DND-41 (cell line): ENCODE measurements at regions not wholly inside any gene's neighbourhood (a gene's known extent, or its start where the extent isn't known, plus 50 kb on each side); places are given as distances from the start of the nearest gene placed in this dataset.

ENCODE experiments used
- ATAC-seq: fragments of 200-7000 bp; cut with Tn5 transposase; 3 replicates; pipeline ENCODE4 v1.9.1; 2021; ENCODE audit warnings: low read depth; ENCODE audit not compliant: insufficient read depth
- DNase-seq: peaks from one replicate; pipeline ENCODE4 v3.0.0-alpha.2; 2020
- H2AFZ ChIP-seq: 2 replicates; pipeline ENCODE4 v1.6.0; 2012; ENCODE audit warnings: low read depth, low read length
- H3K27ac ChIP-seq: 2 replicates; pipeline ENCODE4 v1.5.1; 2012; ENCODE audit warnings: low read length, inconsistent platforms
- H3K27me3 ChIP-seq: fragments of 200-600 bp; sonication (generic); 2 replicates; pipeline ENCODE4 v1.6.0; 2012; ENCODE audit warnings: low read length, mild to moderate bottlenecking, inconsistent platforms; ENCODE audit not compliant: insufficient read depth, poor library complexity
- H3K36me3 ChIP-seq: 2 replicates; pipeline ENCODE4 v1.5.1; 2012; ENCODE audit warnings: low read length, inconsistent platforms; ENCODE audit not compliant: insufficient read depth
- H3K4me1 ChIP-seq: 2 replicates; pipeline ENCODE4 v1.5.1; 2012; ENCODE audit warnings: mild to moderate bottlenecking, low read length; ENCODE audit not compliant: insufficient read depth
- H3K4me2 ChIP-seq: 2 replicates; pipeline ENCODE4 v1.6.0; 2012; ENCODE audit warnings: mild to moderate bottlenecking, moderate library complexity, low read length, inconsistent platforms; ENCODE audit not compliant: insufficient read depth
- H3K4me3 ChIP-seq, 2 experiments: fragments of 200-600 bp in 1 of 2; shearing (Covaris generic) in 1 of 2; 2 replicates each; pipeline ENCODE4 v1.5.1; 2012 to 2016; ENCODE audit warnings: inconsistent platforms in 2 of 2, low read length in 2 of 2, mild to moderate bottlenecking in 2 of 2, low read depth in 1 of 2, moderate library complexity in 1 of 2
- H3K79me2 ChIP-seq: 2 replicates; pipeline ENCODE4 v1.6.0; 2012; ENCODE audit warnings: low read length, inconsistent platforms; ENCODE audit not compliant: insufficient read depth
- H3K9ac ChIP-seq: 2 replicates; pipeline ENCODE4 v1.6.0; 2012; ENCODE audit warnings: low read depth, mild to moderate bottlenecking, inconsistent platforms, low read length, moderate library complexity
- H3K9me3 ChIP-seq: 2 replicates; pipeline ENCODE4 v1.5.1; 2012; ENCODE audit warnings: low read length, moderate library complexity, mild to moderate bottlenecking, inconsistent platforms; ENCODE audit not compliant: insufficient read depth, severe bottlenecking
- H4K20me1 ChIP-seq: 2 replicates; pipeline ENCODE4 v1.6.0; 2012; ENCODE audit warnings: low read length; ENCODE audit not compliant: insufficient read depth
- CTCF ChIP-seq: IDR thresholded peaks from 2 replicates; pipeline ENCODE4 v1.5.1; 2012; ENCODE audit warnings: borderline replicate concordance, low read length, moderate library complexity, mild to moderate bottlenecking; ENCODE audit not compliant: poor library complexity, severe bottlenecking; ENCODE audit errors: extremely low read depth
- EZH2 ChIP-seq: IDR thresholded peaks from 3 replicates; pipeline ENCODE4 v1.6.1; 2012; ENCODE audit warnings: borderline replicate concordance, low read depth, mild to moderate bottlenecking, moderate library complexity, low read length, inconsistent platforms; ENCODE audit not compliant: severe bottlenecking

- no peak overlapping the region for H3K4me2 ChIP-seq
- no peaks in the 10 kb centered on the region for H3K36me3 ChIP-seq
- no peak overlapping the region for H3K4me3 ChIP-seq
- TF ChIP-seq CTCF (no peak), EZH2 (no peak)
- ATAC-seq (no peak), DNase-seq (no peak)
- peaks cover 9% of the 10 kb centered on the region for H3K27me3 ChIP-seq
- no peak overlapping the region for H2AFZ ChIP-seq
- no peaks in the 10 kb centered on the region for H3K79me2 ChIP-seq
- H3K9ac ChIP-seq: no peak overlapping the region
- H3K9me3 ChIP-seq: peaks cover 7% of the 10 kb centered on the region
- no peak overlapping the region for H3K27ac ChIP-seq
- no peaks in the 10 kb centered on the region for H3K4me1 ChIP-seq
- H4K20me1 ChIP-seq: no peaks in the 10 kb centered on the region
Measured at GRCh38 chr2:237214963-237215362, 129.3 kb downstream of the COPS8 start.

GRCh38 chr2:237217995-237218616, 132.4 kb downstream of the COPS8 start:
- no peak overlapping the region for H3K9ac ChIP-seq
- H3K27me3 ChIP-seq: peaks cover 4% of the 10 kb centered on the region
- DNase-seq (no peak), ATAC-seq (no peak)
- H3K4me2 ChIP-seq: no peak overlapping the region
- no peak overlapping the region for H3K4me3 ChIP-seq
- H2AFZ ChIP-seq: no peak overlapping the region
- no peaks in the 10 kb centered on the region for H3K79me2 ChIP-seq
- H3K4me1 ChIP-seq: no peaks in the 10 kb centered on the region
- no peaks in the 10 kb centered on the region for H3K36me3 ChIP-seq
- no peaks in the 10 kb centered on the region for H4K20me1 ChIP-seq
- H3K9me3 ChIP-seq: no peaks in the 10 kb centered on the region
- no peak for TF ChIP-seq EZH2
- no peak for TF ChIP-seq CTCF
- no peak overlapping the region for H3K27ac ChIP-seq

GRCh38 chr2:237218756-237219155, 133.1 kb downstream of the COPS8 start:
- Histone ChIP-seq H3K27ac (no peak overlapping the region), H3K27me3 (peaks cover 4% of the 10 kb centered on the region), H2AFZ (no peak overlapping the region), H3K4me2 (no peak overlapping the region), H3K4me1 (no peaks in the 10 kb centered on the region), H3K9me3 (no peaks in the 10 kb centered on the region), H4K20me1 (no peaks in the 10 kb centered on the region), H3K4me3 (no peak overlapping the region), H3K79me2 (no peaks in the 10 kb centered on the region), H3K9ac (no peak overlapping the region), H3K36me3 (no peaks in the 10 kb centered on the region)
- TF ChIP-seq CTCF (no peak), EZH2 (no peak)
- no peak for DNase-seq
- no peak for ATAC-seq

- H3K9me3 ChIP-seq: no peaks in the 10 kb centered on the region
- H3K36me3 ChIP-seq: no peaks in the 10 kb centered on the region
- no peak overlapping the region for H3K27ac ChIP-seq
- H4K20me1 ChIP-seq: no peaks in the 10 kb centered on the region
- no peaks in the 10 kb centered on the region for H3K4me1 ChIP-seq
- no peak overlapping the region for H3K9ac ChIP-seq
- H3K4me3 ChIP-seq: no peak overlapping the region
- TF ChIP-seq EZH2 (no peak), CTCF (no peak)
- no peak for DNase-seq
- no peaks in the 10 kb centered on the region for H3K79me2 ChIP-seq
- peaks cover 4% of the 10 kb centered on the region for H3K27me3 ChIP-seq
- no peak overlapping the region for H2AFZ ChIP-seq
- H3K4me2 ChIP-seq: no peak overlapping the region
- no peak for ATAC-seq
Measured at GRCh38 chr2:237219826-237220225, 134.1 kb downstream of the COPS8 start.
